BLaER1 (cell line): ENCODE measurements at regions not wholly inside any gene's neighbourhood (a gene's known extent, or its start where the extent isn't known, plus 50 kb on each side); places are given as distances from the start of the nearest gene placed in this dataset.
"Not testable (repeated sequence)": the region's sequence is repeated elsewhere in the genome, so short reads cannot be mapped to it uniquely, and the experiment has no call there.

Experiments used
- H3K27ac ChIP-seq: shearing (Covaris generic); formaldehyde crosslinking; 2 replicates; pipeline ENCODE4 v1.8.1; 2022
- H3K27me3 ChIP-seq: shearing (Covaris generic); formaldehyde crosslinking; 2 replicates; pipeline ENCODE4 v1.8.1; 2022
- H3K36me3 ChIP-seq: shearing (Covaris generic); formaldehyde crosslinking; 2 replicates; pipeline ENCODE4 v1.8.1; 2022
- H3K4me1 ChIP-seq: shearing (Covaris generic); formaldehyde crosslinking; 2 replicates; pipeline ENCODE4 v1.8.1; 2022
- H3K4me2 ChIP-seq: shearing (Covaris generic); formaldehyde crosslinking; 2 replicates; pipeline ENCODE4 v1.8.1; 2022
- H3K4me3 ChIP-seq: shearing (Covaris generic); formaldehyde crosslinking; 2 replicates; pipeline ENCODE4 v1.8.1; 2022
- H3K9ac ChIP-seq: shearing (Covaris generic); formaldehyde crosslinking; 2 replicates; pipeline ENCODE4 v1.8.1; 2022
- H3K9me3 ChIP-seq: shearing (Covaris generic); formaldehyde crosslinking; 2 replicates; pipeline ENCODE4 v1.8.1; 2022
- H4K20me1 ChIP-seq: shearing (Covaris generic); formaldehyde crosslinking; 2 replicates; pipeline ENCODE4 v1.8.1; 2022
- Cebpa-rat ChIP-seq: shearing (Covaris generic); IDR thresholded peaks from 2 replicates; pipeline ENCODE4 v1.8.1; 2022

- Histone ChIP-seq H3K4me3 (no peak overlapping the region), H3K9me3 (peaks cover 18% of the 10 kb centered on the region), H3K27me3 (no peaks in the 10 kb centered on the region), H4K20me1 (no peaks in the 10 kb centered on the region), H3K36me3 (no peaks in the 10 kb centered on the region), H3K27ac (no peak overlapping the region), H3K4me1 (no peaks in the 10 kb centered on the region), H3K4me2 (no peak overlapping the region), H3K9ac (no peak overlapping the region)
- TF ChIP-seq Cebpa-rat = no peak
Observed at GRCh38 chr14:31911160-31911559, 165.9 kb upstream of the ARHGAP5 start.

- TF ChIP-seq Cebpa-rat = no peak
- H3K36me3 ChIP-seq = no peaks in the 10 kb centered on the region
- H3K9me3 ChIP-seq = peaks cover 18% of the 10 kb centered on the region
Observed at GRCh38 chr14:31913370-31913769, 163.7 kb upstream of the ARHGAP5 start.

GRCh38 chr14:31918289-31918688, 158.8 kb upstream of the ARHGAP5 start:
- H3K9ac ChIP-seq = not testable (repeated sequence)

More at GRCh38 chr14:31913370-31913769, 163.7 kb upstream of the ARHGAP5 start:
- no peak overlapping the region for H3K9ac ChIP-seq
- H3K4me3 ChIP-seq = no peak overlapping the region
- H3K27ac ChIP-seq = no peak overlapping the region
- no peaks in the 10 kb centered on the region for H3K27me3 ChIP-seq
- no peaks in the 10 kb centered on the region for H4K20me1 ChIP-seq
- H3K4me1 ChIP-seq = no peaks in the 10 kb centered on the region
- H3K4me2 ChIP-seq = no peak overlapping the region

GRCh38 chr14:31920001-31920400, 157.1 kb upstream of the ARHGAP5 start:
- Histone ChIP-seq H3K9me3 (no peaks in the 10 kb centered on the region), H3K36me3 (no peaks in the 10 kb centered on the region), H3K4me1 (no peaks in the 10 kb centered on the region), H3K27me3 (no peaks in the 10 kb centered on the region), H3K4me3 (no peak overlapping the region), H3K27ac (no peak overlapping the region), H4K20me1 (no peaks in the 10 kb centered on the region), H3K4me2 (no peak overlapping the region), H3K9ac (no peak overlapping the region)
- TF ChIP-seq Cebpa-rat = no peak

More at GRCh38 chr14:31918289-31918688, 158.8 kb upstream of the ARHGAP5 start:
- not testable (repeated sequence) for H3K4me1 ChIP-seq, H3K4me2 ChIP-seq, H4K20me1 ChIP-seq, H3K27ac ChIP-seq, H3K27me3 ChIP-seq, H3K36me3 ChIP-seq, H3K9me3 ChIP-seq, H3K4me3 ChIP-seq

GRCh38 chr14:31920989-31921650, 156.0 kb upstream of the ARHGAP5 start:
- Histone ChIP-seq H3K27me3 (no peaks in the 10 kb centered on the region), H3K9me3 (no peaks in the 10 kb centered on the region), H4K20me1 (no peaks in the 10 kb centered on the region), H3K4me1 (no peaks in the 10 kb centered on the region), H3K4me3 (no peak overlapping the region), H3K4me2 (no peak overlapping the region), H3K9ac (no peak overlapping the region), H3K36me3 (no peaks in the 10 kb centered on the region), H3K27ac (no peak overlapping the region)
- no peak for TF ChIP-seq Cebpa-rat

GRCh38 chr14:31921721-31922120, 155.4 kb upstream of the ARHGAP5 start:
- Histone ChIP-seq H3K36me3 (no peaks in the 10 kb centered on the region), H3K27ac (no peak overlapping the region), H3K9ac (no peak overlapping the region), H3K9me3 (no peaks in the 10 kb centered on the region), H3K27me3 (no peaks in the 10 kb centered on the region), H3K4me2 (no peak overlapping the region), H4K20me1 (no peaks in the 10 kb centered on the region), H3K4me1 (no peaks in the 10 kb centered on the region), H3K4me3 (no peak overlapping the region)
- no peak for TF ChIP-seq Cebpa-rat

- H3K4me2 ChIP-seq = no peak overlapping the region
- no peak overlapping the region for H3K27ac ChIP-seq
- no peaks in the 10 kb centered on the region for H3K4me1 ChIP-seq
- no peak for TF ChIP-seq Cebpa-rat
- H3K27me3 ChIP-seq = no peaks in the 10 kb centered on the region
- no peak overlapping the region for H3K4me3 ChIP-seq
- no peaks in the 10 kb centered on the region for H4K20me1 ChIP-seq
- no peaks in the 10 kb centered on the region for H3K9me3 ChIP-seq
- H3K9ac ChIP-seq = no peak overlapping the region
- no peaks in the 10 kb centered on the region for H3K36me3 ChIP-seq
Observed at GRCh38 chr14:31926123-31926522, 151.0 kb upstream of the ARHGAP5 start.

GRCh38 chr14:31926652-31927347, 150.3 kb upstream of the ARHGAP5 start:
- H3K9me3 ChIP-seq = no peaks in the 10 kb centered on the region
- no peak for TF ChIP-seq Cebpa-rat
- H3K27me3 ChIP-seq = no peaks in the 10 kb centered on the region
- H3K9ac ChIP-seq = no peak overlapping the region
- H4K20me1 ChIP-seq = no peaks in the 10 kb centered on the region
- no peaks in the 10 kb centered on the region for H3K4me1 ChIP-seq
- no peak overlapping the region for H3K4me2 ChIP-seq
- H3K36me3 ChIP-seq = no peaks in the 10 kb centered on the region
- H3K27ac ChIP-seq = no peak overlapping the region
- H3K4me3 ChIP-seq = no peak overlapping the region

- Histone ChIP-seq H3K27ac (no peak overlapping the region), H3K4me3 (no peak overlapping the region), H3K4me2 (no peak overlapping the region), H3K9me3 (no peaks in the 10 kb centered on the region), H3K36me3 (no peaks in the 10 kb centered on the region), H3K9ac (no peak overlapping the region), H3K27me3 (no peaks in the 10 kb centered on the region), H3K4me1 (no peaks in the 10 kb centered on the region), H4K20me1 (no peaks in the 10 kb centered on the region)
- TF ChIP-seq Cebpa-rat = no peak
Observed at GRCh38 chr14:31927348-31927832, 149.7 kb upstream of the ARHGAP5 start.

GRCh38 chr14:31930070-31930469, 147.0 kb upstream of the ARHGAP5 start:
- H3K36me3 ChIP-seq = no peaks in the 10 kb centered on the region
- no peak overlapping the region for H3K9ac ChIP-seq
- TF ChIP-seq Cebpa-rat = no peak
- H3K27ac ChIP-seq = no peak overlapping the region
- H4K20me1 ChIP-seq = no peaks in the 10 kb centered on the region
- H3K4me3 ChIP-seq = no peak overlapping the region
- H3K4me2 ChIP-seq = no peak overlapping the region
- no peaks in the 10 kb centered on the region for H3K4me1 ChIP-seq
- H3K27me3 ChIP-seq = no peaks in the 10 kb centered on the region
- H3K9me3 ChIP-seq = no peaks in the 10 kb centered on the region
